Keratinocyte (primary cell): ENCODE measurements at regions not wholly inside any gene's neighbourhood (a gene's known extent, or its start where the extent isn't known, plus 50 kb on each side); places are given as distances from the start of the nearest gene placed in this dataset.

ENCODE experiments used
- EZH2 ChIP-seq: IDR thresholded peaks from one replicate; pipeline ENCODE4 v1.6.1; 2012; ENCODE audit warnings: inconsistent platforms, mild to moderate bottlenecking, low read length, moderate library complexity
- TF ChIP-seq, protein P1 (sequence below), 3 experiments: IDR thresholded peaks in 1 of 3; conservative IDR thresholded peaks in 1 of 3; optimal IDR thresholded peaks in 1 of 3; 2 replicates in 2 of 3; 3 replicates in 1 of 3; pipeline versions ENCODE3 to v1.5.1; 2011; ENCODE audit warnings: low read length in 3 of 3, mild to moderate bottlenecking in 3 of 3, moderate library complexity in 2 of 3, control low read depth in 1 of 3, inconsistent platforms in 1 of 3; ENCODE audit not compliant: insufficient read depth in 2 of 3; ENCODE audit errors: extremely low read depth in 1 of 3

GRCh38 chr3:8197384-8197783 is 304.2 kb upstream of the LMCD1 start:
- TF ChIP-seq, protein P1, sequence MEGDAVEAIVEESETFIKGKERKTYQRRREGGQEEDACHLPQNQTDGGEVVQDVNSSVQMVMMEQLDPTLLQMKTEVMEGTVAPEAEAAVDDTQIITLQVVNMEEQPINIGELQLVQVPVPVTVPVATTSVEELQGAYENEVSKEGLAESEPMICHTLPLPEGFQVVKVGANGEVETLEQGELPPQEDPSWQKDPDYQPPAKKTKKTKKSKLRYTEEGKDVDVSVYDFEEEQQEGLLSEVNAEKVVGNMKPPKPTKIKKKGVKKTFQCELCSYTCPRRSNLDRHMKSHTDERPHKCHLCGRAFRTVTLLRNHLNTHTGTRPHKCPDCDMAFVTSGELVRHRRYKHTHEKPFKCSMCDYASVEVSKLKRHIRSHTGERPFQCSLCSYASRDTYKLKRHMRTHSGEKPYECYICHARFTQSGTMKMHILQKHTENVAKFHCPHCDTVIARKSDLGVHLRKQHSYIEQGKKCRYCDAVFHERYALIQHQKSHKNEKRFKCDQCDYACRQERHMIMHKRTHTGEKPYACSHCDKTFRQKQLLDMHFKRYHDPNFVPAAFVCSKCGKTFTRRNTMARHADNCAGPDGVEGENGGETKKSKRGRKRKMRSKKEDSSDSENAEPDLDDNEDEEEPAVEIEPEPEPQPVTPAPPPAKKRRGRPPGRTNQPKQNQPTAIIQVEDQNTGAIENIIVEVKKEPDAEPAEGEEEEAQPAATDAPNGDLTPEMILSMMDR (optimal IDR thresholded peaks at IDR 0.05 in 1 of 3, IDR thresholded peaks at IDR 0.05 in 1 of 3, conservative IDR thresholded peaks at IDR 0.05 in 1 of 3; ENCODE audit: extremely low read depth in 1 of 3, insufficient read depth in 2 of 3, low read length in 3 of 3) = no peak
- no peak for TF ChIP-seq EZH2
